Astrocyte (in vitro differentiated cells and primary cell): ENCODE measurements at regions not wholly inside any gene's neighbourhood (a gene's known extent, or its start where the extent isn't known, plus 50 kb on each side); places are given as distances from the start of the nearest gene placed in this dataset.

Experiments
- DNase-seq: peaks from one replicate; pipeline ENCODE4 v3.0.0-alpha.2; 2010; ENCODE audit warnings: low read depth
- FAIRE-seq: peaks from 2 replicates; lab custom pipeline; 2011; peaks lifted over from hg19 to GRCh38; lab: Jason Lieb, UNC
- H2AFZ ChIP-seq: 2 replicates; pipeline ENCODE4 v1.6.0; 2012; ENCODE audit warnings: low read depth, low read length, inconsistent platforms
- H3K27ac ChIP-seq: 2 replicates; pipeline ENCODE4 v1.5.1; 2011; ENCODE audit warnings: low read depth, low read length, inconsistent platforms
- H3K27me3 ChIP-seq: 2 replicates; pipeline ENCODE4 v1.6.0; 2011; ENCODE audit warnings: low read length, inconsistent platforms; ENCODE audit not compliant: insufficient read depth
- H3K36me3 ChIP-seq: 2 replicates; pipeline ENCODE4 v1.5.1; 2011; ENCODE audit warnings: low read length, inconsistent platforms; ENCODE audit not compliant: insufficient read depth
- H3K4me1 ChIP-seq: 2 replicates; pipeline ENCODE4 v1.5.1; 2011; ENCODE audit warnings: low read length, inconsistent platforms; ENCODE audit not compliant: insufficient read depth
- H3K4me2 ChIP-seq: 2 replicates; pipeline ENCODE4 v1.6.0; 2012; ENCODE audit warnings: low read length, inconsistent platforms
- H3K4me3 ChIP-seq: 2 replicates; pipeline ENCODE4 v1.5.1; 2011; ENCODE audit warnings: low read depth, mild to moderate bottlenecking, low read length, inconsistent platforms; ENCODE audit not compliant: insufficient read depth
- H3K79me2 ChIP-seq: 2 replicates; pipeline ENCODE4 v1.6.0; 2012; ENCODE audit warnings: mild to moderate bottlenecking, low read length, inconsistent platforms; ENCODE audit not compliant: insufficient read depth
- H3K9ac ChIP-seq: 2 replicates; pipeline ENCODE4 v1.6.0; 2012; ENCODE audit warnings: mild to moderate bottlenecking, low read length, inconsistent platforms
- H3K9me3 ChIP-seq: 2 replicates; pipeline ENCODE4 v1.5.1; 2012; ENCODE audit warnings: low read depth, mild to moderate bottlenecking, low read length, inconsistent platforms; ENCODE audit not compliant: insufficient read depth
- H4K20me1 ChIP-seq: 2 replicates; pipeline ENCODE4 v1.6.0; 2012; ENCODE audit warnings: low read length, inconsistent platforms; ENCODE audit not compliant: insufficient read depth
- H3K27ac Mint-ChIP-seq: one replicate; pipeline ENCODE4 v1.8.0; 2021; ENCODE audit warnings: mild to moderate bottlenecking, mixed read lengths; ENCODE audit not compliant: unreplicated experiment
- H3K27me3 Mint-ChIP-seq: one replicate; pipeline ENCODE4 v1.8.0; 2021; ENCODE audit warnings: low read depth, mixed read lengths; ENCODE audit not compliant: unreplicated experiment
- H3K36me3 Mint-ChIP-seq: one replicate; pipeline ENCODE4 v1.8.0; 2021; ENCODE audit warnings: low read depth, mixed read lengths; ENCODE audit not compliant: unreplicated experiment
- H3K4me1 Mint-ChIP-seq: one replicate; pipeline ENCODE4 v1.8.0; 2021; ENCODE audit warnings: low read depth, mixed read lengths; ENCODE audit not compliant: unreplicated experiment
- H3K4me3 Mint-ChIP-seq: one replicate; pipeline ENCODE4 v1.8.0; 2021; ENCODE audit warnings: mild to moderate bottlenecking, moderate library complexity, mixed read lengths; ENCODE audit not compliant: unreplicated experiment
- H3K9me3 Mint-ChIP-seq: one replicate; pipeline ENCODE4 v1.8.0; 2021; ENCODE audit warnings: mild to moderate bottlenecking, mixed read lengths; ENCODE audit not compliant: unreplicated experiment
- EZH2 ChIP-seq: IDR thresholded peaks from 2 replicates; pipeline ENCODE4 v1.6.1; 2012; ENCODE audit warnings: mild to moderate bottlenecking, low read length, inconsistent platforms; ENCODE audit not compliant: insufficient read depth
- TF ChIP-seq, protein P1 (sequence below): IDR thresholded peaks from 2 replicates; pipeline ENCODE4 v1.5.1; 2011; ENCODE audit warnings: low read depth, mild to moderate bottlenecking, inconsistent platforms, low read length, moderate library complexity; ENCODE audit not compliant: insufficient read depth

DNA sequence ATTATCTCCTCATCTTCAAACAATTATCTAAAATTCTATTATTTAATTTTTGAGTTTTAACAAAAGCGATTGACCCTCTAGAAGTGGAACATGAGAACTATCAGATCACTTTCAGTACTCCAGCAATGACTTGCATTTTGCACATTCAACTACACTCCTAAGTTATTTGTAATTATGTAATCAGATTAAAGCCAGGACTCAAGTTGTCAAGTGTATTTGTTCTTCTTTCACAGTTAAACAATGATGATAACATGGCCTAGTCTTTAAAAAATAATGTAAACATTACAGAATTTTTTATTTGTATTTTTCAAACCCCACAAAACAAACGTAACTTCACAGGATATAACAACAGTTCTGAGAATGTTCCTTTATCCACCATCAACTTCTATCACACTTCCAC is 2148.9 kb upstream of the ACO1 start:
- no peaks in the 10 kb centered on the region for H3K4me1 Mint-ChIP-seq
- H3K9me3 Mint-ChIP-seq = no peaks in the 10 kb centered on the region

DNA sequence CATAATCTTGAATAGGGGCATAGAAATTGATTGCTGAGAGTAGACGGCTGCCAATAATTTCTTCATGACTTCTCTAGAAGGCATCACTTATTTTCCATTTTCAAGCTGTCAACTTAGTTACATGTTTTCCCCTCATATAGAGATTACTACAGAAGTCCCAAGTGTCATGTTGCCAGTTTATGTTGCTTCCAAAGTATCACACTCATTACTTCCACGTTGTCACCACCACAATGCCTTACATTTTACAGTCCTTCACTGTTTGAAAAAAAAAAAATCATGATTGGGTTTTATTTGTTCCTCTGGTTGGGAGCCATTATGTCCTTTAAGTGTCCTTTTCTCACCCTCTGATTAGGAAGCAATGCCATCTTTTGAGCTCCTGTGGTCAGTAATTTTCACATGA is 2144.6 kb upstream of the ACO1 start:
- Histone ChIP-seq H3K4me2 (no peak overlapping the region), H3K27me3 (no peaks in the 10 kb centered on the region), H3K4me3 (no peak overlapping the region), H4K20me1 (no peaks in the 10 kb centered on the region), H3K4me1 (no peaks in the 10 kb centered on the region), H2AFZ (no peak overlapping the region), H3K27ac (no peak overlapping the region), H3K9me3 (no peaks in the 10 kb centered on the region), H3K36me3 (no peaks in the 10 kb centered on the region), H3K79me2 (no peaks in the 10 kb centered on the region), H3K9ac (no peak overlapping the region)
- no peak for DNase-seq
- no peaks in the 10 kb centered on the region for H3K9me3 Mint-ChIP-seq
- H3K27me3 Mint-ChIP-seq = peaks cover 2% of the 10 kb centered on the region
- no peak for FAIRE-seq
- no peak overlapping the region for H3K27ac Mint-ChIP-seq
- H3K4me1 Mint-ChIP-seq = no peaks in the 10 kb centered on the region
- H3K36me3 Mint-ChIP-seq = no peaks in the 10 kb centered on the region
- no peak overlapping the region for H3K4me3 Mint-ChIP-seq
- TF ChIP-seq, protein P1, sequence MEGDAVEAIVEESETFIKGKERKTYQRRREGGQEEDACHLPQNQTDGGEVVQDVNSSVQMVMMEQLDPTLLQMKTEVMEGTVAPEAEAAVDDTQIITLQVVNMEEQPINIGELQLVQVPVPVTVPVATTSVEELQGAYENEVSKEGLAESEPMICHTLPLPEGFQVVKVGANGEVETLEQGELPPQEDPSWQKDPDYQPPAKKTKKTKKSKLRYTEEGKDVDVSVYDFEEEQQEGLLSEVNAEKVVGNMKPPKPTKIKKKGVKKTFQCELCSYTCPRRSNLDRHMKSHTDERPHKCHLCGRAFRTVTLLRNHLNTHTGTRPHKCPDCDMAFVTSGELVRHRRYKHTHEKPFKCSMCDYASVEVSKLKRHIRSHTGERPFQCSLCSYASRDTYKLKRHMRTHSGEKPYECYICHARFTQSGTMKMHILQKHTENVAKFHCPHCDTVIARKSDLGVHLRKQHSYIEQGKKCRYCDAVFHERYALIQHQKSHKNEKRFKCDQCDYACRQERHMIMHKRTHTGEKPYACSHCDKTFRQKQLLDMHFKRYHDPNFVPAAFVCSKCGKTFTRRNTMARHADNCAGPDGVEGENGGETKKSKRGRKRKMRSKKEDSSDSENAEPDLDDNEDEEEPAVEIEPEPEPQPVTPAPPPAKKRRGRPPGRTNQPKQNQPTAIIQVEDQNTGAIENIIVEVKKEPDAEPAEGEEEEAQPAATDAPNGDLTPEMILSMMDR = no peak
- no peak for TF ChIP-seq EZH2

More for the DNA sequence above, 2148.9 kb upstream of the ACO1 start:
- no peak overlapping the region for H3K4me3 Mint-ChIP-seq
- H2AFZ ChIP-seq = no peak overlapping the region
- no peaks in the 10 kb centered on the region for H3K36me3 ChIP-seq
- no peaks in the 10 kb centered on the region for H3K79me2 ChIP-seq
- no peak overlapping the region for H3K4me2 ChIP-seq
- H3K27me3 Mint-ChIP-seq = peaks cover 2% of the 10 kb centered on the region
- TF ChIP-seq, protein P1 = no peak
- no peak for TF ChIP-seq EZH2
- FAIRE-seq (no peak), DNase-seq (no peak)
- no peaks in the 10 kb centered on the region for H3K27me3 ChIP-seq
- H3K4me1 ChIP-seq = no peaks in the 10 kb centered on the region
- no peaks in the 10 kb centered on the region for H3K9me3 ChIP-seq
- H3K9ac ChIP-seq = no peak overlapping the region
- no peaks in the 10 kb centered on the region for H4K20me1 ChIP-seq
- H3K36me3 Mint-ChIP-seq = no peaks in the 10 kb centered on the region
- H3K27ac Mint-ChIP-seq = no peak overlapping the region
- no peak overlapping the region for H3K27ac ChIP-seq
- no peak overlapping the region for H3K4me3 ChIP-seq

DNA sequence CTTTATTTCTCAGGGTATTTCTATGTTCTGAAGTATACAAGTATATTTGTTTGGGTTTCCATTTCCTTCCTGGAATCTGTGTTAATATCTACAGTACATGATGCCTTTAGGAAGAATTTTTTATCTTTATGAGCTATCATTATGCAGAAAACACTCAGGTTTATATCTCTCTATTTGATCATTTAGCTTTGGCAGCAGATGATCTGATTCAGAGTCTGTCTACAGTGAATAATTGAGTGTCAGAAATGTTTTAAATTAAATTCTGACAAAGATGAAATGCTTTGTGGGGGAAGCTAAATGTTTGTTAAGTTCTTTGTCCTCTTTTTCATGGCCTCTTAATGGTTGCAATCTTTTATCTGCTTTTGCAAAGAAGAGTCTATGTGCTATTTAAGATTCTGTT is 2141.0 kb upstream of the ACO1 start:
- FAIRE-seq (no peak), DNase-seq (no peak)
- H3K4me1 ChIP-seq = no peaks in the 10 kb centered on the region
- H3K27me3 ChIP-seq = no peaks in the 10 kb centered on the region
- H3K36me3 ChIP-seq = no peaks in the 10 kb centered on the region
- Mint-ChIP-seq H3K4me1 (no peaks in the 10 kb centered on the region), H3K27me3 (peaks cover 2% of the 10 kb centered on the region), H3K4me3 (no peak overlapping the region), H3K27ac (no peak overlapping the region), H3K9me3 (no peaks in the 10 kb centered on the region), H3K36me3 (no peaks in the 10 kb centered on the region)
- H3K9me3 ChIP-seq = no peaks in the 10 kb centered on the region
- TF ChIP-seq, protein P1 = no peak
- TF ChIP-seq EZH2 = no peak
- H3K4me2 ChIP-seq = no peak overlapping the region
- H3K79me2 ChIP-seq = no peaks in the 10 kb centered on the region
- no peaks in the 10 kb centered on the region for H4K20me1 ChIP-seq
- no peak overlapping the region for H3K4me3 ChIP-seq
- H3K9ac ChIP-seq = no peak overlapping the region
- H3K27ac ChIP-seq = no peak overlapping the region
- H2AFZ ChIP-seq = no peak overlapping the region
